ENCODE measurements at regions not wholly inside any gene's neighbourhood (a gene's known extent, or its start where the extent isn't known, plus 50 kb on each side); places are given as distances from the start of the nearest gene placed in this dataset.
A peak's percentile ranks its signal among the peaks of the same experiment; 100 is the strongest.

- DNase-seq = no peak
Measured at GRCh38 chr3:117809186-117810081, 1099.9 kb downstream of the TUSC7 start.

- no peak for DNase-seq
Measured at GRCh38 chr3:117811786-117812185, 1102.2 kb downstream of the TUSC7 start.

- DNase-seq = no peak
Measured at GRCh38 chr3:117814975-117815374, 1105.4 kb downstream of the TUSC7 start.

- DNase-seq = no peak
Measured at GRCh38 chr3:117817103-117817502, 1107.5 kb downstream of the TUSC7 start.

GRCh38 chr3:117818592-117818991 lies 1109.0 kb downstream of the TUSC7 start:
- DNase-seq = no peak

GRCh38 chr3:117820658-117821299 lies 1111.2 kb downstream of the TUSC7 start:
- DNase-seq = no peak

- no peak for DNase-seq
Measured at GRCh38 chr3:117822416-117822815, 1112.8 kb downstream of the TUSC7 start.

GRCh38 chr3:117836296-117836695 lies 1126.7 kb downstream of the TUSC7 start:
- no peak for DNase-seq

- no peak for DNase-seq
Measured at GRCh38 chr3:117837391-117837790, 1127.8 kb downstream of the TUSC7 start.

- DNase-seq = peak; percentile 36
Measured at GRCh38 chr3:117842086-117842485, 1132.5 kb downstream of the TUSC7 start.

- DNase-seq = no peak
Measured at GRCh38 chr3:117843356-117843755, 1133.8 kb downstream of the TUSC7 start.

- no peak for DNase-seq
Measured at GRCh38 chr3:117844676-117845075, 1135.1 kb downstream of the TUSC7 start.

- no peak for DNase-seq
Measured at GRCh38 chr3:117846238-117846637, 1136.7 kb downstream of the TUSC7 start.

GRCh38 chr3:117848606-117849005 lies 1139.0 kb downstream of the TUSC7 start:
- DNase-seq = no peak

GRCh38 chr3:117853923-117854668 lies 1144.5 kb downstream of the TUSC7 start:
- peak; percentile 95 for DNase-seq

GRCh38 chr3:117856354-117856753 lies 1146.8 kb downstream of the TUSC7 start:
- DNase-seq = no peak

GRCh38 chr3:117863146-117863545 lies 1153.6 kb downstream of the TUSC7 start:
- DNase-seq = no peak

GRCh38 chr3:117865338-117865737 lies 1155.8 kb downstream of the TUSC7 start:
- peak; percentile 31 for DNase-seq

GRCh38 chr3:117868766-117869165 lies 1159.2 kb downstream of the TUSC7 start:
- DNase-seq = no peak

- no peak for DNase-seq
Measured at GRCh38 chr3:117871934-117872333, 1162.4 kb downstream of the TUSC7 start.

GRCh38 chr3:117872594-117873248 lies 1161.9 kb downstream of the IGSF11 start:
- DNase-seq = peak; percentile 61

- DNase-seq = peak; percentile 75
Measured at GRCh38 chr3:117873249-117873600, 1161.4 kb downstream of the IGSF11 start.
